ENCODE measurements at regions not wholly inside any gene's neighbourhood (a gene's known extent, or its start where the extent isn't known, plus 50 kb on each side); places are given as distances from the start of the nearest gene placed in this dataset.

DNA sequence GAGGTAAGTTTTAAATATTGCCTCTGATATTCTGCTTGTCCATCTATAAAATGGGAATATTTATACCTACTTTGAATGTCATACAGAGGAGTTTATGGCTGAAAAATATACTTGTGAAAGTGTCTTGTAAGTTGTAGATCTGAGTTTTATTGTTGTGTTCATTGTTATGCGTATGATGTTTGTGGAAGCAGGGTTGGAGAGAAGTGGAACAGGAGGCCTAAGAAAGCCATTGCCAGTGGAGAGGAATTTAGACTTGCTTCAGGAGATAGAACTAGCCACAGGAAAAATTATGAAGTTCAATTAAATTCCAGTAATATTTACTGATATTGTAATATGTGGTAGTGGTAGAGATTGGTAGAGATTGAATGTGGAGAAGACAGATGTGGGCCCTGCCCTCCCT lies 491.9 kb upstream of the FANCL start:
- no peak for TF ChIP-seq CTCF (IDR thresholded peaks at IDR 0.05)
- TF ChIP-seq EP300 (IDR thresholded peaks at IDR 0.05) = no peak
- no peak for TF ChIP-seq POLR2A (IDR thresholded peaks at IDR 0.05)
